ENCODE measurements at regions not wholly inside any gene's neighbourhood (a gene's known extent, or its start where the extent isn't known, plus 50 kb on each side); places are given as distances from the start of the nearest gene placed in this dataset.

DNA sequence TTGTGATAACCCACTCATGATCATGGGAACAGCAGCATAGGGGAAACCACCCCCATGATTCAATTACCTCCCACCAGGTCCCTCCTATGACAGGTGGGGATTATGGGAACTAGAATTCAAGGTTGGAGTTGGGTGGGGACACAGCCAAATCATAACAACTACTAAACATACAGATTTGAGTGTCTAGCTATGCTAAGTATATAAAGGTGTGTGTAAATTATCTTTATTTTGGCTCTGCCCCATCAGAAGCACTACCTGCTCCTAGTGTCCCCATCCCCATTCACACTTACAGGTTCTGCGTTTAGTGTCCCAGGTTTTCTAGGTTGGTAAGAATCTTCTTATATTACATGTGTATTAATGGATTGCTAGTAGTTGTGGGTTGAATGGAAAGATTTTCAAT is 464.7 kb downstream of the EPHA4 start:
- no peaks in the 10 kb centered on the region for H3K9me3 ChIP-seq (ENCODE audit: low read depth)
- 94 to 96% methylated on average over 1 of the region's 1 CpG for WGBS, 2 experiments (ENCODE audit: low coverage in 1 of 2, low lambda C conversion rate in 2 of 2, missing lambda C conversion rate in 2 of 2)
- in situ Hi-C loops (cut with MboI): no loop called here

GRCh38 chr2:221109552-221109951 is 462.6 kb downstream of the EPHA4 start:
- Histone ChIP-seq H2AFZ (no peak overlapping the region), H3F3A (ENCODE audit: insufficient read depth) (no peaks in the 10 kb centered on the region), H3K9ac (no peak overlapping the region), H3K4me3 (no peak overlapping the region), H3K4me2 (ENCODE audit: unreplicated experiment) (no peak overlapping the region), H4K20me1 (ENCODE audit: insufficient read depth) (no peaks in the 10 kb centered on the region), H3K9me2 (ENCODE audit: insufficient read depth) (no peaks in the 10 kb centered on the region), H3K4me1 (ENCODE audit: insufficient read depth) (peaks cover 4% of the 10 kb centered on the region; the same call in 1 of the 2 replicates), H3K27ac (no peak overlapping the region), H3K36me3 (ENCODE audit: low read depth) (no peaks in the 10 kb centered on the region), H3K9me3 (ENCODE audit: low read depth) (no peaks in the 10 kb centered on the region), H3K79me2 (ENCODE audit: insufficient read depth) (no peaks in the 10 kb centered on the region), H3K27me3 (replicated peaks; ENCODE audit: insufficient read depth) (no peaks in the 10 kb centered on the region)
- no peak for DNase-seq
- in situ Hi-C loops (cut with MboI): no loop called here
- TF ChIP-seq EZH2phosphoT487 (IDR thresholded peaks at IDR 0.05; ENCODE audit: insufficient read depth, low read depth) (no peak), EZH2 (IDR thresholded peaks at IDR 0.05; ENCODE audit: insufficient read depth, poor library complexity, severe bottlenecking) (no peak)

More for the DNA sequence above, 464.7 kb downstream of the EPHA4 start:
- no peak for DNase-seq
- H3K9me2 ChIP-seq (ENCODE audit: insufficient read depth): no peaks in the 10 kb centered on the region
- TF ChIP-seq EZH2 (IDR thresholded peaks at IDR 0.05; ENCODE audit: insufficient read depth, poor library complexity, severe bottlenecking): no peak
- TF ChIP-seq EZH2phosphoT487 (IDR thresholded peaks at IDR 0.05; ENCODE audit: insufficient read depth, low read depth): no peak
- H3K36me3 ChIP-seq (ENCODE audit: low read depth): no peaks in the 10 kb centered on the region
- no peak overlapping the region for H3K9ac ChIP-seq
- H3K79me2 ChIP-seq (ENCODE audit: insufficient read depth): no peaks in the 10 kb centered on the region
- no peaks in the 10 kb centered on the region for H3K27me3 ChIP-seq (replicated peaks; ENCODE audit: insufficient read depth)
- no peak overlapping the region for H3K27ac ChIP-seq
- no peak overlapping the region for H3K4me2 ChIP-seq (ENCODE audit: unreplicated experiment)
- no peak overlapping the region for H3K4me3 ChIP-seq
- H3K4me1 ChIP-seq (ENCODE audit: insufficient read depth): peaks cover 13% of the 10 kb centered on the region; the same call in 1 of the 2 replicates
- H3F3A ChIP-seq (ENCODE audit: insufficient read depth): no peaks in the 10 kb centered on the region
- H2AFZ ChIP-seq: no peak overlapping the region
- no peaks in the 10 kb centered on the region for H4K20me1 ChIP-seq (ENCODE audit: insufficient read depth)

- Histone ChIP-seq H3K4me1 (ENCODE audit: insufficient read depth) (no peaks in the 10 kb centered on the region), H2AFZ (no peak overlapping the region), H3K9ac (no peak overlapping the region), H3K9me3 (ENCODE audit: low read depth) (no peaks in the 10 kb centered on the region), H3F3A (ENCODE audit: insufficient read depth) (no peaks in the 10 kb centered on the region), H3K9me2 (ENCODE audit: insufficient read depth) (no peaks in the 10 kb centered on the region), H3K4me3 (no peak overlapping the region), H3K79me2 (ENCODE audit: insufficient read depth) (no peaks in the 10 kb centered on the region), H3K36me3 (ENCODE audit: low read depth) (no peaks in the 10 kb centered on the region), H4K20me1 (ENCODE audit: insufficient read depth) (no peaks in the 10 kb centered on the region), H3K27me3 (replicated peaks; ENCODE audit: insufficient read depth) (no peaks in the 10 kb centered on the region), H3K4me2 (ENCODE audit: unreplicated experiment) (no peak overlapping the region), H3K27ac (no peak overlapping the region)
- in situ Hi-C loops (cut with MboI): no loop called here
- no peak for DNase-seq
- TF ChIP-seq EZH2 (IDR thresholded peaks at IDR 0.05; ENCODE audit: insufficient read depth, poor library complexity, severe bottlenecking) (no peak), EZH2phosphoT487 (IDR thresholded peaks at IDR 0.05; ENCODE audit: insufficient read depth, low read depth) (no peak)
- WGBS, 2 experiments (ENCODE audit: low coverage in 1 of 2, low lambda C conversion rate in 2 of 2, missing lambda C conversion rate in 2 of 2): 78 to 86% methylated on average over 4 of the region's 4 CpGs
Observed at GRCh38 chr2:221111739-221112138, 460.4 kb downstream of the EPHA4 start.

DNA sequence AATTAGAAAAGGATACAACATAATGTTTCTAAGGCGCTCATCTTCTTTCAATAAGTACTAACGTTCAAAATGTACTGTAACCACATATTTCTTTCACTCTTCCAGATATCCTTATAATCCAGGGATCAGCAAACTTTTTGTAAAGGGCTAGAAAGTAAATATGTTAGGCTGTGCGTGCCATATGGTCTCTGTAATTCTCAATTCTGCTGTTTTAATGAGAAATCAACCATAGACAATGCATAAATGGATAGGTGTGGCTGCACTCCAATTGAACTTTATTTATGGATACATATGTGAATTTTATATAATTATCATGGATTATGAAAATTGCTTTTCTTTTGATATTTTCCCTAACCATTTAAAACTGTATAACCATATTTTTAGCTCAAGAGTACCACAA is 459.4 kb downstream of the EPHA4 start:
- 45 to 59% methylated on average over 3 of the region's 3 CpGs for WGBS, 2 experiments (ENCODE audit: low coverage in 1 of 2, low lambda C conversion rate in 2 of 2, missing lambda C conversion rate in 2 of 2)
- no peak overlapping the region for H3K4me2 ChIP-seq (ENCODE audit: unreplicated experiment)
- in situ Hi-C loops (cut with MboI): no loop called here

GRCh38 chr2:221115944-221116343 is 456.2 kb downstream of the EPHA4 start:
- Histone ChIP-seq H4K20me1 (ENCODE audit: insufficient read depth) (no peaks in the 10 kb centered on the region), H3F3A (ENCODE audit: insufficient read depth) (no peaks in the 10 kb centered on the region), H3K4me3 (no peak overlapping the region), H3K27ac (no peak overlapping the region), H3K9me2 (ENCODE audit: insufficient read depth) (no peaks in the 10 kb centered on the region), H3K36me3 (ENCODE audit: low read depth) (no peaks in the 10 kb centered on the region), H3K4me1 (ENCODE audit: insufficient read depth) (no peaks in the 10 kb centered on the region), H3K9ac (no peak overlapping the region), H3K4me2 (ENCODE audit: unreplicated experiment) (no peak overlapping the region), H3K79me2 (ENCODE audit: insufficient read depth) (no peaks in the 10 kb centered on the region), H3K27me3 (replicated peaks; ENCODE audit: insufficient read depth) (no peaks in the 10 kb centered on the region), H2AFZ (no peak overlapping the region), H3K9me3 (ENCODE audit: low read depth) (no peaks in the 10 kb centered on the region)
- no peak for DNase-seq
- 53 to 63% methylated on average over 3 of the region's 3 CpGs for WGBS, 2 experiments (ENCODE audit: low coverage in 1 of 2, low lambda C conversion rate in 2 of 2, missing lambda C conversion rate in 2 of 2)
- TF ChIP-seq EZH2 (IDR thresholded peaks at IDR 0.05; ENCODE audit: insufficient read depth, poor library complexity, severe bottlenecking): no peak
- no peak for TF ChIP-seq EZH2phosphoT487 (IDR thresholded peaks at IDR 0.05; ENCODE audit: insufficient read depth, low read depth)
- in situ Hi-C loops (cut with MboI): no loop called here

More for the DNA sequence above, 459.4 kb downstream of the EPHA4 start:
- Histone ChIP-seq H4K20me1 (ENCODE audit: insufficient read depth) (no peaks in the 10 kb centered on the region), H3K9me2 (ENCODE audit: insufficient read depth) (no peaks in the 10 kb centered on the region), H3K9me3 (ENCODE audit: low read depth) (no peaks in the 10 kb centered on the region), H3K79me2 (ENCODE audit: insufficient read depth) (no peaks in the 10 kb centered on the region), H3K4me1 (ENCODE audit: insufficient read depth) (no peaks in the 10 kb centered on the region), H3F3A (ENCODE audit: insufficient read depth) (no peaks in the 10 kb centered on the region), H3K9ac (no peak overlapping the region), H2AFZ (no peak overlapping the region), H3K27me3 (replicated peaks; ENCODE audit: insufficient read depth) (no peaks in the 10 kb centered on the region), H3K36me3 (ENCODE audit: low read depth) (no peaks in the 10 kb centered on the region), H3K27ac (no peak overlapping the region), H3K4me3 (no peak overlapping the region)
- no peak for DNase-seq
- no peak for TF ChIP-seq EZH2 (IDR thresholded peaks at IDR 0.05; ENCODE audit: insufficient read depth, poor library complexity, severe bottlenecking)
- no peak for TF ChIP-seq EZH2phosphoT487 (IDR thresholded peaks at IDR 0.05; ENCODE audit: insufficient read depth, low read depth)
